IPS-NIHi7 (cell line): ENCODE measurements at regions not wholly inside any gene's neighbourhood (a gene's known extent, or its start where the extent isn't known, plus 50 kb on each side); places are given as distances from the start of the nearest gene placed in this dataset.

Source experiments
- DNase-seq: peaks from one replicate; pipeline ENCODE4 v3.0.0; 2012; ENCODE audit warnings: mixed read lengths; ENCODE audit errors: extremely low spot score

DNA sequence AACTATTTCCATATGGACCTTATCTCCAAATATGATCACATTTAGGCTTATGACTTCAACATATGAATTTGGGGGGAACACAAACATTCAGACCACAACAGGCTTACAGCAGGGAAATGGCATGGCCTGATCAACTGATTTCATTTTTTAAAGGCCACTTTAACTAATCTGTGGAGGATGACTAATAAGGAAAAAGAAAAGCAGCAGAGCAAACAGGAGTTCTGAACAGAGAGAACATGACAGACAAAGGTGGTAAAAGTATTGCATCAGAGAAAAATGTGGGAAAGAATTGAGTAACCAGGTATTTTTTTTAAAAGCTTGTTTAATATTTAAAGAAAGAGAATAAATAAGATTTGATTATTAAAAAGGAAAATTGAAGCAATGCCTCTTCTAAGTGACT lies 366.1 kb upstream of the TMPO start:
- DNase-seq, result no peak

- no peak for DNase-seq
Measured at GRCh38 chr12:98149691-98150210, 365.6 kb upstream of the TMPO start.

- DNase-seq, result no peak
Measured at GRCh38 chr12:98151105-98151590, 364.2 kb upstream of the TMPO start.

GRCh38 chr12:98151984-98152383 lies 363.4 kb upstream of the TMPO start:
- DNase-seq, result no peak

DNA sequence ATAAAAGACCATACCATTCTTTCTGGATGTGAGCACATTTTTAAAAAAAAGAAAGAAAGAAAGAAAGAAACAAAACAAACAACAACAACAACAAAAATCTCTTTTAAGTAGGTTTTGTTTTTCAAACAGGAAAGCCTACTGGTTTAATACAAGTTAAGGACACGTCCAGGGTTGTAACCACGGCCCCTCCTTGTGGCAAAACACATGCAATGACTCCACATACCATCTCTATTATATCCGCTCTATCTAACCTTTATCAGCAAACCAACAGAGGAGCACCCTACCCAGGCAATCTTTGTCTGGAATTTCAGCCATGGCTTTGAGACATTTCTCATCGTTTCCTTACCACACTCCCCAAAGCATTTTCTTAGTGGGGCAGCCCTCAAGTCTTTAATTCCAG lies 360.5 kb upstream of the TMPO start:
- DNase-seq, result peak; percentile 60

DNA sequence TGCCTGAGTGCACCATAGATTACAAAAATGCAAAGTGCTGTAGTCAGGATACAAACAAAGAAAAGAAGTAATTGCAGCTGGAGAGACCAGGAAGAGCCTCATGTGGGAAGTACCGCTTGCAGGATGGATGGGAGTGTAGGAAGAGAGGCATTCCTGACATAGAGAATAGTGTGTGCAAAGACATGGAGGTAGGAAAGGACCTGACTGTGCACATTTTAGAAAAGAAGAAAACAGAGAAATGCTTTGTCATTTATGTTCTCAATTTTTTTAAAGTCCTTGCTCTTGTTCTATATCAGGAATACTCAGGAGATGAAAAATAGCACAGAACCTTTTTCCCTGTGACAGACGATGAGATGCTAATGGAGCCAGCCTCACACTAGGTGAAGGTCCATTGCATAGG lies 358.7 kb upstream of the TMPO start:
- no peak for DNase-seq

GRCh38 chr12:98162906-98163678 lies 352.3 kb upstream of the TMPO start:
- DNase-seq, result no peak

DNA sequence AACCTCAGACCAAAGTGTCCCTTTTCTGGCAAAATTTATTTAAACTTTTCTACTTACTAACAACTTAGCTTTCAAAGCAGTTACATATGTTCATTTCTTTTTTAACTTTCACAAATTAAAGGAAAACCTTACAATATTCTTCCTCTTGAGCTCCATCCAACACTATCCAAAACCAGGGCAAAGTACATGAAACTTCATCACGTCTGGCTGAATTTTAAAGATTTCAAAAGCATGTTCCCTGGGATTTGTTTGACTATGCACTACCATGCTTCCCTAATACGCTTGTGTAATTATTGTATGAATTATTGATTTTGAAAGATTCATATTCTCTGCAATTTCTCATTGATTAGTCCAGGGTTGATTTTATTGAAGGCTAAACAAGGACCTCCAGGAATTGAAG lies 343.1 kb upstream of the TMPO start:
- DNase-seq, result no peak

GRCh38 chr12:98172801-98173200 lies 342.6 kb upstream of the TMPO start:
- no peak for DNase-seq

DNA sequence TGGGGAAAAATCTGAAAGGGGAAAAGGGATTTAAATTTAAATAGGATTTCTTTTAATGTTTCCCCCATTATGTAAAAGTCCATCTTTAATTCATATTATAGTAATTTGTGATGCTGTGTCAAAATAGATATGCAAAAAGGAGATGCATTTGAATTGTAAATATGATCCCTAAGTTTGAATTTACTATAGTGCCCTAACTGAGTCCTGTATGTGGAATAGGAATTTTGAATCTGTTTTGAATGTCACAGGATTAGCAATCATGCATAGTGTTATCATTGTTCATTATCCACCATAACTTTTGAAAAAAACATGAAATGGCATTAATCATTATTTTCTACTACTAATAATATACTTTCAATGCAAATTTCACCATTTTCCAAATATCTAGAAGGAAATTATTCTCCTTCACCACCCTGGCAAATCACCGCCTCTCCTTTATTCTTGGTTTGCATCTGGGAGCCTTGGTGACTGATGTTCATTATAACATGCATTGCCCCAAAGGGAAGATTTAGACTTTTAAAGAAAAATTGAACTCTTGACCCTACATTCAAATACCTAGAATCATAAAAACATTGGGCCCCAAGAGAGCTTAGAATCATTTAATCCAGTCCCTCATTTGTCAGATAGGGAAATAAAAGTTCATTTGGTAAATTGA lies 341.5 kb upstream of the TMPO start:
- no peak for DNase-seq

GRCh38 chr12:98174428-98174809 lies 341.0 kb upstream of the TMPO start:
- DNase-seq, result no peak

DNA sequence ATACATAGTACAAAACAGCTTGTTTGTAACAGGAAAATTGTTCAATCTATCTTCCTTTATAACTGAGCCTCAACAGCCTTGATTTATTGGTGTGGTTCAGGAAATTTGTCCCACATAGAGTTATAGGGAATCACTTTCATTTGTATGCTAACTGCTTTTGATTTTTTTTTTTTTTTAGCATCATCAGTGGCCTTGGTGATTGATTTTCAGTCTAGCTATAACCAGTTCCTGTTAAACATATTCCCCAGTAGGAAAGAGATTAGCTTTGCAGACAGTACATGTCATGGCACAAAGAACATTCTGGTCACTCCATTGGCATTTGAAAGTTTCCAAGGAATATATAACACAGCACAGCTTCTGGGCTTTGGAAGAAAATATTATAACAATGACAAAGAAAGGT lies 337.3 kb upstream of the TMPO start:
- DNase-seq, result no peak

DNA sequence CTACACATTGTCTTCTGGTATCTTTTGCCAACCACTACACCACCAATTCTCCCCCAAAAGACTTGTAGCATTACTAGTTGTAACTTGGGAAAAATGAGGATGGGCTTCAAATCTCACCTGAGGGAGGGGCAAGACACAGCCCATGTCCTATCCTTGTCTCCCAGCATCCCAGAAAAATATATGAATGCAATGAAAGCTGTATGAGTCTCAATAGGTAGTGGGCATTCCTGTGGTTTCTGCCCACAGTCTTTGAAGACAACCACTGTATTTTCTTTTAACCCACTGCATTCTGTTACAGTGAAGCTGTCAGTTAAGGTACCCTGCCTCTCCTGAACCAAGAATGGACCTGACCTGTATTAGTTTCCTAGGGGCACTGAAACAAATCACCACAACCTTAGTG lies 336.2 kb upstream of the TMPO start:
- no peak for DNase-seq

DNA sequence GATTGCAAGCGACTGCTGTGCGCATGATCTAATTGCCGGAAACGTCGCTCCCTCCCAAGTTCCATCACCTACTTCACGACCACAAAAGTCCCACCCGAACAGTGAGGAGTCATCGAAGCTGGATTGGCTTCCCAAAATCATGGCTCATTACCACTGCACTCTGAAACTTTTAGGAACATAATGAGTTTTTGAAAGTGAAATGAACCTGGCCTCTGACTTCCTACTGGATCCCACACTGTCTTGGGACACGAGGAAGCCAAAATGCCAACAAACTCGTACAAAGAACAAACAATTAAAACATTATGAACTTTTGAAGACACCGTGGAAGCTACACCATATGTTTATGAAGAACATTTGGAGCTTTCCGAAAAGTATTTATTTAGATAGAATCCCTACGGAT lies 334.8 kb upstream of the TMPO start:
- DNase-seq, result no peak

GRCh38 chr12:98182821-98183220 lies 332.6 kb upstream of the TMPO start:
- no peak for DNase-seq

GRCh38 chr12:98185606-98186005 lies 329.8 kb upstream of the TMPO start:
- DNase-seq, result no peak

DNA sequence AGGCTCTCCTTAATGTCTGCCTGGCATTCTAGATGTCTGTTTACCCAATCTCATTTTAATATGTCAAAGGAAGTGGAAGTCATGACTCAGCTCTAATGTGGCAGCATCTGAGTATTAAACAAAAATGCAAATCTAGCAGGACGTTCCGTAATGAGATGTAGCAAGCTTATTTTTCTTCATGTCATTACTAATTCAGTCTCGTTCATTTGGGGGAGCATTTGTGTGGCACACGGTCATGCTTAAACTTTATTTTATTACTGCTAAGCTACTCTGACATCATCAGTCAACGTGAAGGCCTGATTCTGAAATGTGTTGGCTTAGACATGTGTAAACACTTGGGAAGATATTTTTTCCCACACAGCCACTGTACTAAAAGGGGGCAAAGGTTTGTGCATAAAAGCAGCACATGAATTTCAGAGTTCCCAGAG lies 326.7 kb upstream of the TMPO start:
- no peak for DNase-seq

DNA sequence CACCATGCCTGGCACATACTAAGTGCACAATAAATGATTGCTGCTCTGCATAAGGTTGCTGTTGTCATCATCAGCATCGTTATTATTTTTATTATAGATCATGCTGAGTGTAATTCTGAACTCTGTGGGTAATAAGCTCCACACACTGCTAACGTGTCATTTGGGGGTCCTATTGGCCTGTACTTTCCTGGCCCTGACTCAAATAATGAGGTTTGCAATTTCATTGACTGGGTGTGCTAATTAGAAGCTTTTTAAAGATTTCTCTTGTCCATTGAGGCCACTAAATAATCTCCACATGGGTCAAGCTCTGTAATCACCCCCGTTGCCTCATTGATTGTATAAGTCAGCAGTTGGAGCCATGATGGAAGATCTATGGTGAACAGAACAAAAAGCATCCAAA lies 320.8 kb upstream of the TMPO start:
- DNase-seq, result no peak

DNA sequence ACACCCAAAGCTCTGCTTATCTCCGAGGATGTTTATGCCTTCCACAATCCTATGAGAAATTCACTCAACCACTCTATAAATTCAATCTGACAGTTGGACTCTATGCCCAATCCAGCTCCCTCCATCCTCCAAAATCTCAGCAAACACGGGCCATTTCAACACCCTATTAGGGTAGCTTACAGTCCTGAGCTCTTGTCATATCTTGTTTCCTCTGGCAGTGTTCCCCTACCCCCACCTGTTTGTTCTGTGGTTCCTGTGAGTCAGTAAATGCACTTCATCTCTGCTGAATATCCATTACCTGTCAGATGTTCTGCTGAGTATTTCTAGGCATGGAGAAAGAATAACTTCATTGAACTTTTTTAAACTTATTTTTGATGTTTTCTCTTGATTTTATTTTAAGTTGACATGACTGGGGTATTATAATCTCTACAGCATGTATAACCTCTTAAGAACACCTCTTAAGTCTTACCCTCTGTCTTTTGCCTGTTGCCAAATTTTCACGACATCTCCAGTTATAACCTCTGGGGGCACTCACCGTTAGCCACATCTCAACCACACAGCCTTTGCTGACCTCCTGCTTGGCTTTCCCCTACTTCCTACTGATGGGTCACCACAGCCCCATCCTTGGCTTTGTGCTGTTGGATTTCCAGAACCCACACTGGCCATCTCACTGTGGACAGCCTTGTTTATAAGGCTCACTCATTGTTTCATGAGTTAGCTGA lies 317.0 kb upstream of the TMPO start:
- peak; percentile 46 for DNase-seq

DNA sequence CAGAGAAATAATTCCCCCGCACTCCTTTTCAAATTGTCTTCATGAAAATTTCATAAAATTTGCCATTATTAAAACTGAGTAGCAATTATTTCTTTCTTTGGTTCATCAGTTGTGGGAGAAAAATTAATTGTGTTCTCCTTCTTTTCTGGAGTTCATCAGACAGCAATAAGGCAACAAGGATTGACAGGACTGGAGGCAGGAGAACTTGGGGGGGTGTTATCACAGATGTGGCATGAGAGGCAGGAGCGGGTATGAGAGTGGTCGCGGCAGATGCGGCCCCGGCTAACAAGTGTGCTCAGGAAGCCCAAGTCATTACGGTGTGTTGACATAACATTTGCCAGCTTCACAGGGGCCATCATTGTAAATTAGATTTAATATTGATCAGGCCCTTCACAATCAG lies 306.6 kb upstream of the TMPO start:
- no peak for DNase-seq

- no peak for DNase-seq
Measured at GRCh38 chr12:98211909-98212695, 303.3 kb upstream of the TMPO start.

DNA sequence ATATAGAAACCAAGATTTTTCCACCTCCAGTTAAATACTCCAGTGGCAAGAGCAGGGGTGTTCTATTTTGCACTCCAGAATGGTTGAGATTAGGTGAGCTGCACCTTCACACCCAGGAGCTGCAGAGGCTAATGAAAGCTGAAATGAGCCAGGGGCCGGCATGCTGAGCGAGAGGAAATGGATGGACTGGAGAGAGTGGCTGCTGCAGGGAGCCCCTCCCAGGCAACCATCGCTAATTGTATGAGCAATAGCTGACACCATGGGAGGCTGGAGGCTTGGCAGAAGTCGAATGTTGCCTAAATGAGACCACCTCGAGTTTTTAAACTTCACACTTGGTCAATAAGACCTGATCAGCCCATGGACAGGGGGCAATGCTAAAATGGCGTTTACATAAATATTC lies 301.8 kb upstream of the TMPO start:
- peak; percentile 66 for DNase-seq
